GM12801 (cell line): ENCODE measurements at regions not wholly inside any gene's neighbourhood (a gene's known extent, or its start where the extent isn't known, plus 50 kb on each side); places are given as distances from the start of the nearest gene placed in this dataset.

Experiments used
- TF ChIP-seq, protein P1 (sequence below): IDR thresholded peaks from one replicate; pipeline ENCODE4 v1.5.1; 2011; ENCODE audit warnings: control low read depth; ENCODE audit not compliant: insufficient read length; ENCODE audit errors: extremely low read depth

DNA sequence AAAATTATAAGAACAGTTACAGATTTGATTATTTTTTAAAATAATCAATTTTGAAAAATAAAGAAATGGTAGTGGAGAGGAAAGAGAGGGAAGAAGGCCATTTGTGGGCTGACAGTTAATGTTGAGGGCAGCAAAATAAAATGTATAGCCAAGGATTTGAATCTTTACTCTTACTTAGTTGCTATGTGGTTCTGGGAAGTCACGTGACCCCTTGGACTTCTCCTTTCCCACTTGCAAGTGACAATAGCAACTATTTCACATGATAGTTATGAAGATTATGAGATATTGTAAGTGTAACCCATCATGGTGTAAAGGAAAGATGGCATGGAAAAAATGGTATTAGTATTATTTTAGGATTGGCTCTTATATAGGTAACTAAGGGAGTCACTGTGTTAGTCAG, 567.3 kb upstream of the GHITM start:
- TF ChIP-seq, protein P1, sequence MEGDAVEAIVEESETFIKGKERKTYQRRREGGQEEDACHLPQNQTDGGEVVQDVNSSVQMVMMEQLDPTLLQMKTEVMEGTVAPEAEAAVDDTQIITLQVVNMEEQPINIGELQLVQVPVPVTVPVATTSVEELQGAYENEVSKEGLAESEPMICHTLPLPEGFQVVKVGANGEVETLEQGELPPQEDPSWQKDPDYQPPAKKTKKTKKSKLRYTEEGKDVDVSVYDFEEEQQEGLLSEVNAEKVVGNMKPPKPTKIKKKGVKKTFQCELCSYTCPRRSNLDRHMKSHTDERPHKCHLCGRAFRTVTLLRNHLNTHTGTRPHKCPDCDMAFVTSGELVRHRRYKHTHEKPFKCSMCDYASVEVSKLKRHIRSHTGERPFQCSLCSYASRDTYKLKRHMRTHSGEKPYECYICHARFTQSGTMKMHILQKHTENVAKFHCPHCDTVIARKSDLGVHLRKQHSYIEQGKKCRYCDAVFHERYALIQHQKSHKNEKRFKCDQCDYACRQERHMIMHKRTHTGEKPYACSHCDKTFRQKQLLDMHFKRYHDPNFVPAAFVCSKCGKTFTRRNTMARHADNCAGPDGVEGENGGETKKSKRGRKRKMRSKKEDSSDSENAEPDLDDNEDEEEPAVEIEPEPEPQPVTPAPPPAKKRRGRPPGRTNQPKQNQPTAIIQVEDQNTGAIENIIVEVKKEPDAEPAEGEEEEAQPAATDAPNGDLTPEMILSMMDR: no peak

DNA sequence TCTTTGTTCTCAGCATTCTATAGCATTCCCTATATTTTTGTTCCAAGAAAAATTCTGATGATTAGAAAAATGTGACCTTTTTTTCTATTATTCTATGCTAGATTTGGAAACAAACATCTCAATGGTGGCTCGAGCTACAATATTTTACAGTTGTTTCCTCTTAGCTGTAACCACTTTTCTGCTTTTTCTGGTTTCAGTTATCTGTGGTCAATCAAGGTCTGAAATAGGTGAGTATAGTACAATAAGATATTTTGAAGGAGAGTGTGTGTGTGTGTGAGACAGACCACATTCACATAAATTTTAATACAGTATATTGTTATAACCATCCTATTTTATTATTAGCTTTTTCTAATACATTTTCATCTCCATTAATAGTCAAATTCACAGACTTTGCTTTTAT, 564.5 kb upstream of the GHITM start:
- TF ChIP-seq, protein P1: no peak

DNA sequence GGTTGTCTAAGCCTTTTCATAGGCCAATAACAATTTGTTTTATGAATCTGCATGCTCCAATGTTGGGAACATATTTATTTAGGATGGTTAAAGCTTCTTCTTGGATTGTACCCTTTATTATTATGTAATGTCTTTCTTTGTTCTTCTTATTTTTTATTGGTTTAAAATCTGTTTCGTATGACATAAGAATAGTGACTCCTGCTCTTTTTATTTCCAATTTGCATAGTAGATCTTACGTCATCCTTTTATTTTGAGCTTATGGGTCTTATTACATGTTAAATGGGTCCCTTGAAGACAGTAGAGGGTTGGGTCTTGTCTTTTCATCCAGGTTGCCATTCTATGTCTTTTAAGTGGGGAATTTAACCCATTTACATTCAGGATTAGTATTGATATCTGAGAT, 561.9 kb upstream of the GHITM start:
- TF ChIP-seq, protein P1: no peak

DNA sequence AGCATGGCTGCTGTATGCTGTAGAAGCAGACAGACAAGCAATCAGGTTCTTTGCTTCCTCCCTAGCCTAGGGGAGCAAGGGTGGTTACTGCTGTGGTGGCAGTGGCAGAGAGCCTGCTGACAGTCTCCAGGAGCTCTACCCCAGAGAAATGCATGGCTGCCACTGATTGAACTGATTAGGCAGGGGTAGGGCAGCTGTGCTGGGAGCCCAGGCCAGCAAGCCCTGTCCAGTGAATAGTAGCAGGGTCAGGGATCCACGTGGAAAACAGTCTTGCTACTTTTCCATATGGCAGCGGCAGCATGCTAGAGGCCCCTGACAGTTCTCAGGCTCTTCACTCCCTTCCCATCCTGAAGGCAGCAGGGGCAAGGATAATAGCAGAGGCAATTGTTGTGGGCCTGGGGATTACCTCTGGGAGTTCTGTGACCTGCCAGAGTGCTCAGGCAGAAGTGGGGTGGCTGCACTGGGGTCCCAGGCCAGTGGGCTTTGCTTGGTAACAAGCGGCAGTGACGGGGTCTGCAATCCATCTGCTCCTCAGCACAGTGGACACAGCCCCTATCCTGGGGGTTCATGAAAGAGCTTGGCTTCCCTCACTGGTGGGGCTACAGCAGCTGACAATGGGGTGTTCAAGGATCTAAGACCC, 558.8 kb upstream of the GHITM start:
- TF ChIP-seq, protein P1: no peak

DNA sequence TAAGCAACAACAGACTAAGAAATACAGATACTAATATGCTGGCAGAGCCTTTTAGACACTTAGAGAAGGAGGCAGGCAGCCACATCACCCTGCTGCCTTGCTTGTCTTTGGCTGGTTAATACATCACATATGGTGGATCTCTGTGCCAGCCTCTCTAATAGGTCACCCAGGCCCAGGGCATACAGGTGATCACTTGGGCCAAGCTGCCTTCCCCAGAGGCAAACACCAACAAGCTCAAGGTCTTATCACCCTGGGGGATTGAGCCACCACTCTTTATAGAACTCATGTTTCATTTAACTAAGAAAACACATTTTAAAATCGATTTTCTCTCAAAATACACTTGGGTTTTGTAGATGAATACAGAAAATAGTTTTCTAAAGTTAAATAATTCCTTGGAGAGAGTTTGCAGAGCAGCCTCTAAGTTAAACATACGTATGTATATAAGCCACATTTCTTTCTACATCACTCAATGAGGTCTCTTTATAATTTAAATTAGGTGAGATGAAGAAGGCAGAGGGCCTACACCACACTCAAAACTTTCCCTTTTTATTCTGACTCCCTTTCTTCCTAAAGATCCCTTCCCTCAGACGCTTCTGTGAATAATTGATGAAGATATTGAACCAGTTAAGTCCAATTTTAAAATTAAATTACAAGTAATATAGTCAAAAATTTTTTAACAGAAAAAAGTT, 556.8 kb upstream of the GHITM start:
- TF ChIP-seq, protein P1: no peak

DNA sequence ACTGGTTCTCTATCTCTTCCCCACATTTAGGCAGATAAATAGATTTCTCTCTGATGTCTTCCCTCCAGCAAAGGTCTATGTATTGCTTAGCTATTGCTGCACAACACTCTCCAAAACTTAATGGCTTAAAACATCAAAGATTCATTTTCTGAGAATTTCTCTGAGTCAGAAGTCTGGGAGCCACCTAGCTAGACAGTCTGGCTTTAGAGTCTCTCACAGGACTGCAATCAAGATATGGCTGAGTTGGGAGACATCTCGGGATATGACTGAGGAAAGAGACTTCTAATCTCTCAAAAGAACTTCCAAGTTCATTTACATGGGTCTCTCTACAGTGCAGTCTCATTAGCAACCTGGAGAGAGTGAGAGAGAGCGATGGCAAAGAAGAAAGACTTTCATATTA, 553.6 kb upstream of the GHITM start:
- TF ChIP-seq, protein P1: no peak

DNA sequence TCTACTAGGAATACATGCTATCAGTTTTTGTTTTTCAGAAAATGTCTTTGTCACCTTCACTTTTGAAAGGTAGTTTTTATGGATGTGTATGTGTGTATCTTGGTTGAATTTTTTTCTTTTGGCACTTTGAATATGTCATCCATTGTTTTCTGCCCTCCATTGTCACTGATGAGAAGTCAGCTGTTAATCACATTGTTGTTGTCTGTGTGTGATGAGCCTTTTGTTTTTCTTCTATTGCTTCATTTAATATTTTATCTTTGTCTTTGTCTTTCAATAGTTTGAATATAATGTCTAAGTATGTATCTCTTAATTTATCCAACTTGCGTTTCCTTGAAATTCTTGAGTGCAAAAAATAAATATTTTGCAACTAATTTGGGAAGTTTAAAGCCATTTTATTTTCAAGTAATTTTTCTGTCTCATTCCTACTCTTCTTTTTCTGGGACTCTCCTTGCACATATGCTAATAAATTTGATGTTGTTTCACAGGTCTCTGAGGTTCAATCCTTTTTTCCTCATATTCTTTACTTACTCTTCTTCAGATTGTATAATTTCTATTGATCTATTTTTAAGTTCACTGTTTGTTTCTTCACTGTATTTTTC, 546.9 kb upstream of the GHITM start:
- TF ChIP-seq, protein P1: no peak
